ENCODE measurements at regions not wholly inside any gene's neighbourhood (a gene's known extent, or its start where the extent isn't known, plus 50 kb on each side); places are given as distances from the start of the nearest gene placed in this dataset.
"Not testable (repeated sequence)": the region's sequence is repeated elsewhere in the genome, so short reads cannot be mapped to it uniquely, and the experiment has no call there.

GRCh38 chr6:12479881-12480280 is 189.7 kb downstream of the EDN1 start:
- DNase-seq: no peak

- DNase-seq: no peak
Measured at GRCh38 chr6:12480379-12480778, 190.2 kb downstream of the EDN1 start.

- DNase-seq: no peak
Measured at GRCh38 chr6:12481292-12481691, 191.1 kb downstream of the EDN1 start.

- no peak for DNase-seq
Measured at GRCh38 chr6:12481850-12482249, 191.7 kb downstream of the EDN1 start.

- DNase-seq: no peak
Measured at GRCh38 chr6:12482386-12483375, 192.5 kb downstream of the EDN1 start.

- DNase-seq: peak in 1 of 2 donors; percentile 1
Measured at GRCh38 chr6:12483712-12484111, 193.6 kb downstream of the EDN1 start.

GRCh38 chr6:12484519-12484918 is 194.4 kb downstream of the EDN1 start:
- DNase-seq: no peak

GRCh38 chr6:12485226-12485764 is 195.1 kb downstream of the EDN1 start:
- DNase-seq: no peak

GRCh38 chr6:12485837-12486236 is 195.7 kb downstream of the EDN1 start:
- no peak for DNase-seq

GRCh38 chr6:12490351-12490903 is 200.3 kb downstream of the EDN1 start:
- no peak for DNase-seq

- DNase-seq: no peak
Measured at GRCh38 chr6:12490904-12491571, 200.9 kb downstream of the EDN1 start.

GRCh38 chr6:12492929-12493328 is 202.8 kb downstream of the EDN1 start:
- DNase-seq: not testable (repeated sequence)

- no peak for DNase-seq
Measured at GRCh38 chr6:12493446-12493845, 203.3 kb downstream of the EDN1 start.

- DNase-seq: no peak
Measured at GRCh38 chr6:12494161-12494560, 204.0 kb downstream of the EDN1 start.

- no peak for DNase-seq
Measured at GRCh38 chr6:12501990-12502389, 211.8 kb downstream of the EDN1 start.

GRCh38 chr6:12504325-12504966 is 212.1 kb upstream of the PHACTR1 start:
- DNase-seq: no peak

GRCh38 chr6:12505486-12505885 is 211.1 kb upstream of the PHACTR1 start:
- no peak for DNase-seq

GRCh38 chr6:12506159-12506558 is 210.4 kb upstream of the PHACTR1 start:
- no peak for DNase-seq

- no peak for DNase-seq
Measured at GRCh38 chr6:12507636-12508035, 208.9 kb upstream of the PHACTR1 start.

- DNase-seq: no peak
Measured at GRCh38 chr6:12508553-12508952, 208.0 kb upstream of the PHACTR1 start.

- DNase-seq: no peak
Measured at GRCh38 chr6:12509060-12509459, 207.5 kb upstream of the PHACTR1 start.

- DNase-seq: no peak
Measured at GRCh38 chr6:12516070-12516469, 200.5 kb upstream of the PHACTR1 start.

GRCh38 chr6:12522347-12522746 is 194.2 kb upstream of the PHACTR1 start:
- no peak for DNase-seq

Measured in CD4-positive, alpha-beta T cell treated with Interleukin-1 beta for 1 hour (primary cell).